ENCODE measurements at regions not wholly inside any gene's neighbourhood (a gene's known extent, or its start where the extent isn't known, plus 50 kb on each side); places are given as distances from the start of the nearest gene placed in this dataset.

- no peak for DNase-seq
These were observed 411.9 kb upstream of the ZP4 start for GRCh38 chr1:238302646-238303045.

GRCh38 chr1:238296371-238296770 is 405.6 kb upstream of the ZP4 start:
- no peak for DNase-seq

GRCh38 chr1:238293075-238293474 is 402.4 kb upstream of the ZP4 start:
- no peak for DNase-seq

- DNase-seq, result no peak
These were observed 390.7 kb upstream of the ZP4 start for GRCh38 chr1:238281418-238281817.

- no peak for DNase-seq
These were observed 389.1 kb upstream of the ZP4 start for GRCh38 chr1:238279694-238280380.

- DNase-seq, result no peak
These were observed 381.4 kb upstream of the ZP4 start for GRCh38 chr1:238272145-238272544.

GRCh38 chr1:238265866-238266265 is 375.1 kb upstream of the ZP4 start:
- no peak for DNase-seq

- no peak for DNase-seq
These were observed 374.2 kb upstream of the ZP4 start for GRCh38 chr1:238264951-238265350.

- no peak for DNase-seq
These were observed 367.8 kb upstream of the ZP4 start for GRCh38 chr1:238258510-238258909.

GRCh38 chr1:238257018-238257621 is 366.4 kb upstream of the ZP4 start:
- DNase-seq, result no peak

GRCh38 chr1:238254935-238255334 is 364.2 kb upstream of the ZP4 start:
- no peak for DNase-seq

- DNase-seq, result peak; percentile 43
These were observed 361.5 kb upstream of the ZP4 start for GRCh38 chr1:238252033-238252802.

GRCh38 chr1:238248356-238248755 is 357.6 kb upstream of the ZP4 start:
- DNase-seq, result no peak

- no peak for DNase-seq
These were observed 351.5 kb upstream of the ZP4 start for GRCh38 chr1:238242181-238242580.

- no peak for DNase-seq
These were observed 350.9 kb upstream of the ZP4 start for GRCh38 chr1:238241607-238242006.

- no peak for DNase-seq
These were observed 348.6 kb upstream of the ZP4 start for GRCh38 chr1:238239343-238239742.

- DNase-seq, result no peak
These were observed 343.2 kb upstream of the ZP4 start for GRCh38 chr1:238233966-238234365.

- DNase-seq, result peak; percentile 11
These were observed 341.5 kb upstream of the ZP4 start for GRCh38 chr1:238232084-238232710.

- no peak for DNase-seq
These were observed 336.1 kb upstream of the ZP4 start for GRCh38 chr1:238226810-238227209.

- DNase-seq, result no peak
These were observed 332.4 kb upstream of the ZP4 start for GRCh38 chr1:238223076-238223640.

- no peak for DNase-seq
These were observed 331.0 kb upstream of the ZP4 start for GRCh38 chr1:238221738-238222137.

- DNase-seq, result no peak
These were observed 323.7 kb upstream of the ZP4 start for GRCh38 chr1:238214449-238214848.

All from muscle of arm (tissue), 1 donor.